Effector memory CD8-positive, alpha-beta T cell (primary cell): ENCODE measurements at regions not wholly inside any gene's neighbourhood (a gene's known extent, or its start where the extent isn't known, plus 50 kb on each side); places are given as distances from the start of the nearest gene placed in this dataset.

Experiments used
- ATAC-seq: fragments of 150-1000 bp; cut with Tn5 transposase; replicated peaks from 2 replicates; pipeline ENCODE4 v1.10.0; 2021; ENCODE audit warnings: mild to moderate bottlenecking, moderate library complexity
- DNase-seq, 3 experiments: peaks; one replicate each; pipeline ENCODE4 v3.0.0; 2021
- H3K27ac Mint-ChIP-seq, 2 donors: one replicate each; pipeline ENCODE4 v1.8.0; 2022; ENCODE audit warnings: mild to moderate bottlenecking in 2 of 2, mixed read lengths in 2 of 2, moderate library complexity in 2 of 2
- H3K27me3 Mint-ChIP-seq, 2 donors: one replicate each; pipeline ENCODE4 v1.8.0; 2022; ENCODE audit warnings: mixed read lengths in 2 of 2
- H3K36me3 Mint-ChIP-seq: one replicate; pipeline ENCODE4 v1.8.0; 2022; ENCODE audit warnings: mild to moderate bottlenecking, moderate library complexity, mixed read lengths; ENCODE audit not compliant: insufficient read depth
- H3K4me1 Mint-ChIP-seq, 2 donors: one replicate each; pipeline ENCODE4 v1.8.0; 2022; ENCODE audit warnings: low read depth in 2 of 2, mixed read lengths in 2 of 2
- H3K4me3 Mint-ChIP-seq, 2 donors: one replicate each; pipeline ENCODE4 v1.8.0; 2022; ENCODE audit warnings: mild to moderate bottlenecking in 2 of 2, mixed read lengths in 2 of 2, moderate library complexity in 2 of 2
- H3K9me3 Mint-ChIP-seq, 2 donors: one replicate each; pipeline ENCODE4 v1.8.0; 2022; ENCODE audit warnings: mixed read lengths in 2 of 2

GRCh38 chr2:100718065-100718629 is 101.8 kb upstream of the NPAS2 start:
- no peak for ATAC-seq
- DNase-seq: no peak
- Mint-ChIP-seq H3K9me3 (no peaks in the 10 kb centered on the region), H3K36me3 (no peaks in the 10 kb centered on the region), H3K27me3 (peaks cover 12 to 13% of the 10 kb centered on the region in 2 donors), H3K4me1 (no peaks in the 10 kb centered on the region), H3K4me3 (no peak overlapping the region), H3K27ac (no peak overlapping the region)

GRCh38 chr2:100720445-100720844 is 99.5 kb upstream of the NPAS2 start:
- no peaks in the 10 kb centered on the region for H3K9me3 Mint-ChIP-seq
- DNase-seq (no peak), ATAC-seq (no peak)
- H3K4me3 Mint-ChIP-seq: no peak overlapping the region
- no peaks in the 10 kb centered on the region for H3K4me1 Mint-ChIP-seq
- H3K36me3 Mint-ChIP-seq: no peaks in the 10 kb centered on the region
- H3K27me3 Mint-ChIP-seq: peaks cover 19 to 35% of the 10 kb centered on the region in 2 donors
- no peak overlapping the region for H3K27ac Mint-ChIP-seq

GRCh38 chr2:100721693-100722092 is 98.2 kb upstream of the NPAS2 start:
- no peaks in the 10 kb centered on the region for H3K9me3 Mint-ChIP-seq
- H3K27ac Mint-ChIP-seq: no peak overlapping the region
- no peak overlapping the region for H3K4me3 Mint-ChIP-seq
- ATAC-seq (no peak), DNase-seq (no peak)
- peaks cover 22 to 47% of the 10 kb centered on the region in 2 donors for H3K27me3 Mint-ChIP-seq
- no peaks in the 10 kb centered on the region for H3K4me1 Mint-ChIP-seq
- H3K36me3 Mint-ChIP-seq: no peaks in the 10 kb centered on the region

- Mint-ChIP-seq H3K27ac (no peak overlapping the region), H3K4me1 (no peaks in the 10 kb centered on the region), H3K27me3 (peaks cover 24 to 52% of the 10 kb centered on the region in 2 donors), H3K9me3 (no peaks in the 10 kb centered on the region), H3K4me3 (no peak overlapping the region), H3K36me3 (no peaks in the 10 kb centered on the region)
- no peak for DNase-seq
- no peak for ATAC-seq
These were observed 97.8 kb upstream of the NPAS2 start for GRCh38 chr2:100722125-100722524.

- H3K4me1 Mint-ChIP-seq: no peaks in the 10 kb centered on the region
- no peak for DNase-seq
These were observed 93.1 kb upstream of the NPAS2 start for GRCh38 chr2:100726866-100727265.

GRCh38 chr2:100730290-100730868 is 89.6 kb upstream of the NPAS2 start:
- Mint-ChIP-seq H3K9me3 (peaks cover 0 to 3% of the 10 kb centered on the region in 2 donors), H3K36me3 (no peaks in the 10 kb centered on the region), H3K27me3 (peaks cover 38 to 83% of the 10 kb centered on the region in 2 donors), H3K27ac (no peak overlapping the region), H3K4me1 (no peaks in the 10 kb centered on the region), H3K4me3 (no peak overlapping the region)
- ATAC-seq (no peak), DNase-seq (no peak)

More at GRCh38 chr2:100726866-100727265, 93.1 kb upstream of the NPAS2 start:
- ATAC-seq: no peak
- H3K27ac Mint-ChIP-seq: no peak overlapping the region
- no peak overlapping the region for H3K4me3 Mint-ChIP-seq
- no peaks in the 10 kb centered on the region for H3K36me3 Mint-ChIP-seq
- peaks cover 0 to 3% of the 10 kb centered on the region in 2 donors for H3K9me3 Mint-ChIP-seq
- peaks cover 39 to 86% of the 10 kb centered on the region in 2 donors for H3K27me3 Mint-ChIP-seq

GRCh38 chr2:100731535-100731981 is 88.4 kb upstream of the NPAS2 start:
- Mint-ChIP-seq H3K4me3 (no peak overlapping the region), H3K36me3 (no peaks in the 10 kb centered on the region), H3K4me1 (no peaks in the 10 kb centered on the region), H3K27me3 (peaks cover 43 to 77% of the 10 kb centered on the region in 2 donors), H3K27ac (no peak overlapping the region), H3K9me3 (peaks cover 0 to 3% of the 10 kb centered on the region in 2 donors)
- ATAC-seq (no peak), DNase-seq (no peak)

GRCh38 chr2:100733391-100734187 is 86.3 kb upstream of the NPAS2 start:
- Mint-ChIP-seq H3K36me3 (no peaks in the 10 kb centered on the region), H3K4me1 (no peaks in the 10 kb centered on the region), H3K27me3 (peaks cover 43 to 63% of the 10 kb centered on the region in 2 donors), H3K9me3 (peaks cover 0 to 3% of the 10 kb centered on the region in 2 donors), H3K4me3 (no peak overlapping the region), H3K27ac (no peak overlapping the region)
- DNase-seq: no peak
- no peak for ATAC-seq

GRCh38 chr2:100736121-100736915 is 83.6 kb upstream of the NPAS2 start:
- Mint-ChIP-seq H3K4me1 (no peaks in the 10 kb centered on the region), H3K4me3 (no peak overlapping the region), H3K27ac (no peak overlapping the region), H3K27me3 (peaks cover 43 to 59% of the 10 kb centered on the region in 2 donors), H3K36me3 (no peaks in the 10 kb centered on the region), H3K9me3 (no peaks in the 10 kb centered on the region)
- DNase-seq (no peak), ATAC-seq (no peak)

- H3K9me3 Mint-ChIP-seq: no peaks in the 10 kb centered on the region
- peaks cover 30 to 54% of the 10 kb centered on the region in 2 donors for H3K27me3 Mint-ChIP-seq
- H3K36me3 Mint-ChIP-seq: no peaks in the 10 kb centered on the region
- no peaks in the 10 kb centered on the region for H3K4me1 Mint-ChIP-seq
- ATAC-seq (no peak), DNase-seq (no peak)
- H3K4me3 Mint-ChIP-seq: no peak overlapping the region
- H3K27ac Mint-ChIP-seq: no peak overlapping the region
These were observed 80.1 kb upstream of the NPAS2 start for GRCh38 chr2:100739735-100740432.

- Mint-ChIP-seq H3K9me3 (no peaks in the 10 kb centered on the region), H3K27me3 (peaks cover 37 to 60% of the 10 kb centered on the region in 2 donors), H3K4me1 (no peaks in the 10 kb centered on the region), H3K27ac (no peak overlapping the region), H3K4me3 (no peak overlapping the region), H3K36me3 (no peaks in the 10 kb centered on the region)
- no peak for ATAC-seq
- no peak for DNase-seq
These were observed 78.1 kb upstream of the NPAS2 start for GRCh38 chr2:100741880-100742276.

GRCh38 chr2:100742277-100743254 is 77.4 kb upstream of the NPAS2 start:
- H3K27me3 Mint-ChIP-seq: peaks cover 40 to 61% of the 10 kb centered on the region in 2 donors
- no peak overlapping the region for H3K4me3 Mint-ChIP-seq
- H3K9me3 Mint-ChIP-seq: no peaks in the 10 kb centered on the region
- no peaks in the 10 kb centered on the region for H3K36me3 Mint-ChIP-seq
- no peak overlapping the region for H3K27ac Mint-ChIP-seq
- H3K4me1 Mint-ChIP-seq: no peaks in the 10 kb centered on the region
- DNase-seq (no peak), ATAC-seq (no peak)
